Fibroblast of lung (primary cell): ENCODE measurements at regions not wholly inside any gene's neighbourhood (a gene's known extent, or its start where the extent isn't known, plus 50 kb on each side); places are given as distances from the start of the nearest gene placed in this dataset.

Source experiments
- EZH2 ChIP-seq: IDR thresholded peaks from 2 replicates; pipeline ENCODE4 v1.5.1; 2012; ENCODE audit warnings: low read length, control low read depth, mild to moderate bottlenecking; ENCODE audit errors: missing control alignments
- TF ChIP-seq, protein P1 (sequence below), 2 donors: IDR thresholded peaks in 1 of 2; conservative IDR thresholded peaks in 1 of 2; 1 replicate in 1 of 2; 2 replicates in 1 of 2; pipeline ENCODE4 v1.5.1; 2011 to 2012; ENCODE audit warnings: low read length in 2 of 2, control low read depth in 1 of 2, inconsistent platforms in 1 of 2, low read depth in 1 of 2, mild to moderate bottlenecking in 1 of 2

DNA sequence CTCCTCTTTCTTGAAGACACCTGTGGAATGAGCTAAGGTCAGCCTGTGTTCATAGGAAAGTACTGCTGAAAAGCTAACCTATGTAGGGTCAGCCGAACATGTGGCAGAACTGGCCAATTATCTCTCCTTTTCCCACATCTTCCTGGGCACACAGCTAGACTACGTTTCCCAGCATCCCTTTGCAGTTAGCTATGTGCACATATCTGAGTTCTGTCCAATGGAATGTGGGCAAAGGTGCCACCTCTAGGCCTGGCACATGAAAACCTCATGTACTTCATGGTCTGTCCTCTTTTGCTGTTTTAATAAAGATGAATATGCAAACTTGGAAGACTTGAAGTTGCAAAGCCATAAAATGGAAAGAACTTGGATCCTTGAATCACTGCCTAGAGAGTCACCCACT, 352.6 kb downstream of the TNS1 start:
- TF ChIP-seq, protein P1, sequence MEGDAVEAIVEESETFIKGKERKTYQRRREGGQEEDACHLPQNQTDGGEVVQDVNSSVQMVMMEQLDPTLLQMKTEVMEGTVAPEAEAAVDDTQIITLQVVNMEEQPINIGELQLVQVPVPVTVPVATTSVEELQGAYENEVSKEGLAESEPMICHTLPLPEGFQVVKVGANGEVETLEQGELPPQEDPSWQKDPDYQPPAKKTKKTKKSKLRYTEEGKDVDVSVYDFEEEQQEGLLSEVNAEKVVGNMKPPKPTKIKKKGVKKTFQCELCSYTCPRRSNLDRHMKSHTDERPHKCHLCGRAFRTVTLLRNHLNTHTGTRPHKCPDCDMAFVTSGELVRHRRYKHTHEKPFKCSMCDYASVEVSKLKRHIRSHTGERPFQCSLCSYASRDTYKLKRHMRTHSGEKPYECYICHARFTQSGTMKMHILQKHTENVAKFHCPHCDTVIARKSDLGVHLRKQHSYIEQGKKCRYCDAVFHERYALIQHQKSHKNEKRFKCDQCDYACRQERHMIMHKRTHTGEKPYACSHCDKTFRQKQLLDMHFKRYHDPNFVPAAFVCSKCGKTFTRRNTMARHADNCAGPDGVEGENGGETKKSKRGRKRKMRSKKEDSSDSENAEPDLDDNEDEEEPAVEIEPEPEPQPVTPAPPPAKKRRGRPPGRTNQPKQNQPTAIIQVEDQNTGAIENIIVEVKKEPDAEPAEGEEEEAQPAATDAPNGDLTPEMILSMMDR (conservative IDR thresholded peaks at IDR 0.05 in 1 of 2, IDR thresholded peaks at IDR 0.05 in 1 of 2; ENCODE audit: low read depth in 1 of 2, low read length in 2 of 2) = no peak
- TF ChIP-seq EZH2 = no peak
